DMS79 treated with DMSO at 0.1 percent for 48 hours (cell line): ENCODE measurements at regions not wholly inside any gene's neighbourhood (a gene's known extent, or its start where the extent isn't known, plus 50 kb on each side); places are given as distances from the start of the nearest gene placed in this dataset.

Source experiments
- DNase-seq: peaks from one replicate; lab custom pipeline; 2025; lab: John Stamatoyannopoulos, UW

DNA sequence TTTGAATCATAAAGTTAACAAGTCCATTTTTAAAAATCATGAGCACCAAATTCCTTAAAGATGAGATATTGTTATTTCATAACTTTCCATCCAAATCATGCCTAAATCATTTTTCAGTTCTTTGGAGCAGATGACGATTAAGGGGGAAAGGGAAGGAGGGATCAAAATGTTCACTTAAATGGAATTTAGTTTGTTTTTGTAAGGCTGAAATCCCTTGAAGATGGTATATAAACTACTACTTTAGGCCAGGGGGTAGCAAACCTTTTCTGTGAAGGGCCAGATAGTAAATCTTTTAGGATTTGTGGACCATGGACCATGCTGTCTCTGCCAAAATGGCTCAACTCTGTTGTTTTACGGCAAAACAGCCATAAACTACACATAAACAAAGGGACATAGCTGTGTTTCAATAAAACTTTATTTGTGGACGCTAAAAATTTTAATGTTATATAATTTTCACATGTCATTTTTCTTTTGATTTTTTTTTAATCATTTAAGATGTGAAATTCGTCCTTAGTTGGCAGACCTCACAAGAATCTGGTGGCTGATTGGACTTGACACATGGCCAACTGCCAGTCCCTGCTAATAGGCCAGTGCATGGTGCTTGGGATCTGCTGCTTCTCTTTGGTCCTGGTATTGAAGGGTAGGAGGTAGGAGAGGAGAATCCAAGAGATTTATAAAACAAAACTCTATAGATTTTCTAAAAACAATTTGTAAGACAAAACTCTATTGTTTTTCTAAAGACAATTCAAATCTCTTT lies 52.0 kb upstream of the RTN4 start:
- DNase-seq = no peak

DNA sequence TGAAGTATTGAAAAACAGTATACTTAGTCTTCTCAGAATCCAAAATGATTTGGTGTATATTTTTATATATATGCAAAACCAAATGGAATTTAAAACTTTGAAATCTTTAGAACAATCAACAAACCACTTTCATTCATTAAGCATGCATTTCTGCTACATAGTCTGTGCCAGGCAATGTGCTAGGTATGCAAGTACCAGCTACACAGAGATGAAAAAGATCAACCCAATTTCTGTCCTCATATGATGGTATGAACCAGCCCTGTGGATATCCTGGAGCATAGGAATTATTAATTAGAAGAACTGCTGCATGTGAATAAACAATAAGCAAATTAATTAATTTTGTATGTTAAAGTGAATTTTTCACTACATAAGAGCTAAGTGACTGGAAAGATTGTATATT lies 51.2 kb upstream of the RTN4 start:
- no peak for DNase-seq

DNA sequence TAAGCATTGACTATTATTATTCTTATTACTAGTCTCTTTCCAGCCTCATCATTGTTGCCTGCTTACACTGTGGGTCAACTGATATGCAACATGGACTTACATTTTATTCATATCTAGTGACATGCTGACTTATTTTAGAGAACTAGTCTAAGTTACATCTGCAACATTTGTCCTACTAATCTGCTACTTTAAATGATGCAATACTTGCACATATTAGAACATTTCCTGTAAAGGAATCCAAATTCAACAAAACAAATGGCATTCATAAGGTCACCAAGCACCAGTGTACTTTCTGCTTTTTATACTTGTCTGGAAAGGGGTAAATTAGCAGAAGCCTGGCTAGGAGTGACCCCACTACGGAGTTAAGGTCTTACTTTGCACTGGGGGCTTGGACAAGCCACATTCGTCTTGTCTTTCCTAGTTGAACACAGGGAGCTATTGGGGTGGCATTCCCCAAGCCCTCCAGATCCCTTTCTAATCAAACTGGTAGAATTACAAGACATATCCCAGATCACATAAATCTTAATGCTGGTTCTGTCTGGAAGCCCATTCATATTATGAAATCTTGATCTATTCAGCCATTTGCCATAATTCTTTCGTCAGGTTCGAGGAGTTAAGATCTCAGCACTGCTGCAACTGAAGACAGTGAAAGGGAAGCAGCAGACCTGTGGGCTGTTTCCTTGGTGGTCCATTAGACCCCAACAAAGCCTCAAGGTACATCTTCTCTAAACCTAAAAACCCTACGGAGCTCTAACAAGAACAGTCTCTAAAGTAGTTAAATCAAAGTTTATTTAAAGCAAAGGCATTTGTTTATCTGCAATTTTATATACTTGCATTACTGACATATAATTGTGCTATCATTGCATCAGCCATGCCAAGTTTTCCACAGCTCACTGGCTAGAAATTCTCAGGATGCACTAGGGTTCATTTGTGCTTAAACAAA lies 49.9 kb upstream of the RTN4 start:
- no peak for DNase-seq
